Gastroesophageal sphincter (tissue), 3 donors: ENCODE measurements at regions not wholly inside any gene's neighbourhood (a gene's known extent, or its start where the extent isn't known, plus 50 kb on each side); places are given as distances from the start of the nearest gene placed in this dataset.

Experiments
- EP300 ChIP-seq: sonication (generic); formaldehyde crosslinking; IDR thresholded peaks from one replicate; pipeline ENCODE4 v1.6.1; 2017; ENCODE audit warnings: antibody characterized with exemption, mild to moderate bottlenecking
- POLR2A ChIP-seq, 2 donors: fragments of 450-650 bp; IDR thresholded peaks; one replicate each; pipeline ENCODE4 v1.6.1; 2017; ENCODE audit warnings: antibody characterized with exemption in 2 of 2, mild to moderate bottlenecking in 2 of 2, moderate library complexity in 1 of 2
- POLR2AphosphoS5 ChIP-seq: sonication (generic); formaldehyde crosslinking; IDR thresholded peaks from one replicate; pipeline ENCODE4 v1.6.1; 2017; ENCODE audit warnings: antibody characterized with exemption
- TF ChIP-seq, protein P1 (sequence below), 4 experiments: fragments of 200-600 bp in 2 of 4; fragments of 450-650 bp in 2 of 4; sonication (generic) in 1 of 4; IDR thresholded peaks; one replicate each; pipeline ENCODE4 v1.5.1; 2017 to 2019; ENCODE audit warnings: antibody characterized with exemption in 4 of 4, mild to moderate bottlenecking in 2 of 4, moderate library complexity in 2 of 4

DNA sequence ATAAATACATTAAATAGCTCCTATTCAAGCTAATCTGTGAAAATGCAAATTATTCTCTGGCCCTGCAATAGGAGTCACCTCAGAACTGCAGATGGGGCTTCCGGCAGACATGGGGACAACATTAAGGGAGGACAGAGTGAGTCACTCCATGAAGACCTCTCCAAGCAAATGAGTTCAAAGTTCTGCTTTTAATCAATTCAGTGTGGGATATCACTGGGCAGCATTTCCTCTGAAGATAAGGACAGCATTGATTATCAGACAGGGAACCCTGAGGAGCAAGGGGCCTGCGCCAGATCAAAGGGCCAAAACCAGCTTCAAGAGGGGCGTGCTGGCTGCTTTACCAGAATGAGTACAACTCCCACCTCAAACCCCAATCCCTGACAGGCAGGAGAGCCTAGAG, 356.9 kb upstream of the KLHL29 start:
- TF ChIP-seq, protein P1, sequence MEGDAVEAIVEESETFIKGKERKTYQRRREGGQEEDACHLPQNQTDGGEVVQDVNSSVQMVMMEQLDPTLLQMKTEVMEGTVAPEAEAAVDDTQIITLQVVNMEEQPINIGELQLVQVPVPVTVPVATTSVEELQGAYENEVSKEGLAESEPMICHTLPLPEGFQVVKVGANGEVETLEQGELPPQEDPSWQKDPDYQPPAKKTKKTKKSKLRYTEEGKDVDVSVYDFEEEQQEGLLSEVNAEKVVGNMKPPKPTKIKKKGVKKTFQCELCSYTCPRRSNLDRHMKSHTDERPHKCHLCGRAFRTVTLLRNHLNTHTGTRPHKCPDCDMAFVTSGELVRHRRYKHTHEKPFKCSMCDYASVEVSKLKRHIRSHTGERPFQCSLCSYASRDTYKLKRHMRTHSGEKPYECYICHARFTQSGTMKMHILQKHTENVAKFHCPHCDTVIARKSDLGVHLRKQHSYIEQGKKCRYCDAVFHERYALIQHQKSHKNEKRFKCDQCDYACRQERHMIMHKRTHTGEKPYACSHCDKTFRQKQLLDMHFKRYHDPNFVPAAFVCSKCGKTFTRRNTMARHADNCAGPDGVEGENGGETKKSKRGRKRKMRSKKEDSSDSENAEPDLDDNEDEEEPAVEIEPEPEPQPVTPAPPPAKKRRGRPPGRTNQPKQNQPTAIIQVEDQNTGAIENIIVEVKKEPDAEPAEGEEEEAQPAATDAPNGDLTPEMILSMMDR (IDR thresholded peaks at IDR 0.05), result no peak
- TF ChIP-seq EP300 (no peak), POLR2AphosphoS5 (no peak), POLR2A (IDR thresholded peaks at IDR 0.05) (no peak)
